WTC11 (cell line): ENCODE measurements at regions not wholly inside any gene's neighbourhood (a gene's known extent, or its start where the extent isn't known, plus 50 kb on each side); places are given as distances from the start of the nearest gene placed in this dataset.

Experiments used
- ATAC-seq: fragments of 200-7000 bp; cut with Tn5 transposase; 2 replicates; pipeline ENCODE4 v1.10.0; 2021; ENCODE audit warnings: mild to moderate bottlenecking, moderate library complexity
- CTCF ChIA-PET: fragments of 300-600 bp; sonication (Branson Sonifier 250); formaldehyde crosslinking; loops from one replicate; lab custom pipeline; 2021; ENCODE audit warnings: antibody characterized with exemption; lab: Charles Lee
- POLR2A ChIA-PET: fragments of 350-600 bp; sonication (Branson Sonifier 250); formaldehyde crosslinking; loops from one replicate; lab custom pipeline; 2021; ENCODE audit warnings: antibody characterized with exemption; lab: Charles Lee
- DNase-seq: peaks from one replicate; pipeline ENCODE4 v3.0.0; 2021; ENCODE audit warnings: low spot score
- H3K27ac Mint-ChIP-seq: 2 replicates; pipeline ENCODE4 v1.8.0; 2021; ENCODE audit warnings: mixed read lengths
- H3K27me3 Mint-ChIP-seq: 2 replicates; pipeline ENCODE4 v1.8.0; 2021; ENCODE audit warnings: low read depth, mild to moderate bottlenecking, moderate library complexity, mixed read lengths
- H3K36me3 Mint-ChIP-seq: 2 replicates; pipeline ENCODE4 v1.8.0; 2021; ENCODE audit warnings: mixed read lengths
- H3K4me1 Mint-ChIP-seq: 2 replicates; pipeline ENCODE4 v1.8.0; 2022; ENCODE audit warnings: mixed read lengths
- H3K4me3 Mint-ChIP-seq: 2 replicates; pipeline ENCODE4 v1.8.0; 2021; ENCODE audit warnings: mild to moderate bottlenecking, moderate library complexity, mixed read lengths
- H3K9me3 Mint-ChIP-seq: 2 replicates; pipeline ENCODE4 v1.8.0; 2021; ENCODE audit warnings: mixed read lengths
- FOXJ3 ChIP-seq: sonication (generic); formaldehyde crosslinking; IDR thresholded peaks from 2 replicates; pipeline ENCODE4 v1.9.0; 2021; ENCODE audit warnings: missing genetic modification reagents, mild to moderate bottlenecking, borderline replicate concordance
- FOXP1 ChIP-seq: sonication (generic); formaldehyde crosslinking; IDR thresholded peaks from 2 replicates; pipeline ENCODE4 v1.8.0; 2022; ENCODE audit warnings: missing genetic modification reagents, mild to moderate bottlenecking, moderate library complexity, borderline replicate concordance
- GTF2I ChIP-seq: fragments of 250-450 bp; sonication (Bioruptor Pico); conservative IDR thresholded peaks from 2 replicates; pipeline ENCODE4 v1.4.0; 2021; ENCODE audit warnings: mild to moderate bottlenecking
- IRF1 ChIP-seq: sonication (generic); formaldehyde crosslinking; IDR thresholded peaks from 2 replicates; pipeline ENCODE4 v1.8.0; 2023; ENCODE audit warnings: missing genetic modification reagents
- IRF2 ChIP-seq: sonication (generic); formaldehyde crosslinking; IDR thresholded peaks from 2 replicates; pipeline ENCODE4 v1.8.0; 2022; ENCODE audit warnings: low read depth, missing genetic modification reagents, borderline replicate concordance
- NR1H2 ChIP-seq: sonication (generic); formaldehyde crosslinking; IDR thresholded peaks from 2 replicates; pipeline ENCODE4 v1.9.0; 2021; ENCODE audit warnings: mild to moderate bottlenecking, moderate library complexity, missing genetic modification reagents
- NR3C1 ChIP-seq: sonication (generic); formaldehyde crosslinking; conservative IDR thresholded peaks from 2 replicates; pipeline ENCODE4 v1.8.1; 2023; ENCODE audit warnings: low read depth, mild to moderate bottlenecking, missing genetic modification reagents
- PRDM15 ChIP-seq: sonication (generic); formaldehyde crosslinking; IDR thresholded peaks from 2 replicates; pipeline ENCODE4 v1.8.0; 2022; ENCODE audit warnings: missing genetic modification reagents
- PREB ChIP-seq: sonication (generic); formaldehyde crosslinking; IDR thresholded peaks from 2 replicates; pipeline ENCODE4 v1.8.1; 2022; ENCODE audit warnings: mild to moderate bottlenecking, missing genetic modification reagents, moderate library complexity, borderline replicate concordance
- RELA ChIP-seq: sonication (generic); formaldehyde crosslinking; IDR thresholded peaks from 2 replicates; pipeline ENCODE4 v1.8.1; 2022; ENCODE audit warnings: missing genetic modification reagents, mild to moderate bottlenecking, borderline replicate concordance
- TEAD1 ChIP-seq: sonication (generic); formaldehyde crosslinking; IDR thresholded peaks from 2 replicates; pipeline ENCODE4 v1.8.0; 2022; ENCODE audit warnings: mild to moderate bottlenecking, missing genetic modification reagents
- ZNF138 ChIP-seq: sonication (generic); formaldehyde crosslinking; conservative IDR thresholded peaks from 2 replicates; pipeline ENCODE4 v1.8.1; 2022; ENCODE audit warnings: mild to moderate bottlenecking, moderate library complexity, missing genetic modification reagents
- ZNF416 ChIP-seq: fragments of 250-450 bp; sonication (Bioruptor Pico); IDR thresholded peaks from 2 replicates; pipeline ENCODE4 v1.9.0; 2021; ENCODE audit warnings: mild to moderate bottlenecking, inconsistent platforms
- TF ChIP-seq, protein P1 (sequence below): sonication (generic); formaldehyde crosslinking; IDR thresholded peaks from 2 replicates; pipeline ENCODE4 v1.8.0; 2023; ENCODE audit warnings: missing genetic modification reagents, mild to moderate bottlenecking, borderline replicate concordance

- TF ChIP-seq, protein P1, sequence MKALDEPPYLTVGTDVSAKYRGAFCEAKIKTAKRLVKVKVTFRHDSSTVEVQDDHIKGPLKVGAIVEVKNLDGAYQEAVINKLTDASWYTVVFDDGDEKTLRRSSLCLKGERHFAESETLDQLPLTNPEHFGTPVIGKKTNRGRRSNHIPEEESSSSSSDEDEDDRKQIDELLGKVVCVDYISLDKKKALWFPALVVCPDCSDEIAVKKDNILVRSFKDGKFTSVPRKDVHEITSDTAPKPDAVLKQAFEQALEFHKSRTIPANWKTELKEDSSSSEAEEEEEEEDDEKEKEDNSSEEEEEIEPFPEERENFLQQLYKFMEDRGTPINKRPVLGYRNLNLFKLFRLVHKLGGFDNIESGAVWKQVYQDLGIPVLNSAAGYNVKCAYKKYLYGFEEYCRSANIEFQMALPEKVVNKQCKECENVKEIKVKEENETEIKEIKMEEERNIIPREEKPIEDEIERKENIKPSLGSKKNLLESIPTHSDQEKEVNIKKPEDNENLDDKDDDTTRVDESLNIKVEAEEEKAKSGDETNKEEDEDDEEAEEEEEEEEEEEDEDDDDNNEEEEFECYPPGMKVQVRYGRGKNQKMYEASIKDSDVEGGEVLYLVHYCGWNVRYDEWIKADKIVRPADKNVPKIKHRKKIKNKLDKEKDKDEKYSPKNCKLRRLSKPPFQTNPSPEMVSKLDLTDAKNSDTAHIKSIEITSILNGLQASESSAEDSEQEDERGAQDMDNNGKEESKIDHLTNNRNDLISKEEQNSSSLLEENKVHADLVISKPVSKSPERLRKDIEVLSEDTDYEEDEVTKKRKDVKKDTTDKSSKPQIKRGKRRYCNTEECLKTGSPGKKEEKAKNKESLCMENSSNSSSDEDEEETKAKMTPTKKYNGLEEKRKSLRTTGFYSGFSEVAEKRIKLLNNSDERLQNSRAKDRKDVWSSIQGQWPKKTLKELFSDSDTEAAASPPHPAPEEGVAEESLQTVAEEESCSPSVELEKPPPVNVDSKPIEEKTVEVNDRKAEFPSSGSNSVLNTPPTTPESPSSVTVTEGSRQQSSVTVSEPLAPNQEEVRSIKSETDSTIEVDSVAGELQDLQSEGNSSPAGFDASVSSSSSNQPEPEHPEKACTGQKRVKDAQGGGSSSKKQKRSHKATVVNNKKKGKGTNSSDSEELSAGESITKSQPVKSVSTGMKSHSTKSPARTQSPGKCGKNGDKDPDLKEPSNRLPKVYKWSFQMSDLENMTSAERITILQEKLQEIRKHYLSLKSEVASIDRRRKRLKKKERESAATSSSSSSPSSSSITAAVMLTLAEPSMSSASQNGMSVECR (CRISPR knock-in tag): no peak
- no peak for TF ChIP-seq ZNF138 (CRISPR knock-in tag)
- TF ChIP-seq RELA (CRISPR knock-in tag): no peak
- TF ChIP-seq ZNF416 (CRISPR knock-in tag): no peak
These were observed 191.3 kb downstream of the FGFR2 start (continued) for GRCh38 chr10:121406823-121407545.

- TF ChIP-seq NR1H2: no peak
- TF ChIP-seq IRF2 (CRISPR knock-in tag): no peak
- TF ChIP-seq NR3C1 (CRISPR knock-in tag): no peak
- no peak for TF ChIP-seq TEAD1 (CRISPR knock-in tag)
- TF ChIP-seq RELA (CRISPR knock-in tag): no peak
- no peak for TF ChIP-seq PREB (CRISPR knock-in tag)
- no peak for TF ChIP-seq PRDM15 (CRISPR knock-in tag)
- TF ChIP-seq IRF1 (CRISPR knock-in tag): no peak
- no peak for TF ChIP-seq FOXP1 (CRISPR knock-in tag)
- TF ChIP-seq GTF2I (CRISPR knock-in tag): no peak
- no peak for TF ChIP-seq FOXJ3 (CRISPR knock-in tag)
- TF ChIP-seq, all 79 proteins: peak for 0
- no peaks in the 10 kb centered on the region; the same call in 1 of the 2 replicates for H3K27me3 Mint-ChIP-seq
- POLR2A ChIA-PET: no interaction called here
- DNase-seq (no peak), ATAC-seq (no peak)
- CTCF ChIA-PET: no interaction called here
- no peaks in the 10 kb centered on the region; the same call in 1 of the 2 replicates for H3K4me1 Mint-ChIP-seq
- peaks cover 17% of the 10 kb centered on the region for H3K9me3 Mint-ChIP-seq
- H3K36me3 Mint-ChIP-seq: no peaks in the 10 kb centered on the region
- no peak overlapping the region for H3K27ac Mint-ChIP-seq
- H3K4me3 Mint-ChIP-seq: no peak overlapping the region
These were observed 188.7 kb downstream of the FGFR2 start for GRCh38 chr10:121409466-121410104.
